GM12878 (cell line): ENCODE measurements at regions not wholly inside any gene's neighbourhood (a gene's known extent, or its start where the extent isn't known, plus 50 kb on each side); places are given as distances from the start of the nearest gene placed in this dataset.

ENCODE experiments used
- ATAC-seq: fragments of 200-7000 bp; cut with Tn5 transposase; 3 replicates; pipeline ENCODE4 v1.9.1; 2020; ENCODE audit warnings: mild to moderate bottlenecking, moderate library complexity
- BruUV-seq: library from RNA; stranded (reverse); fragments of 400-500 nt; replicated peaks from 2 replicates; lab custom pipeline; 2021; lab: Mats Ljungman, UMichigan
- CTCF ChIA-PET: fragments of 300-600 bp; sonication (Branson Sonifier 250); formaldehyde crosslinking; extraction: SDS; loops from one replicate; lab custom pipeline; 2021; ENCODE audit warnings: inconsistent platforms; lab: Yijun Ruan, JAX
- POLR2A ChIA-PET: fragments of 350-600 bp; formaldehyde crosslinking; extraction: SDS; loops from one replicate; lab custom pipeline; 2021; ENCODE audit warnings: inconsistent platforms; lab: Charles Lee
- RAD21 ChIA-PET: fragments of 300-600 bp; sonication (Branson Sonifier 250); formaldehyde crosslinking; loops from one replicate; lab custom pipeline; 2023; ENCODE audit warnings: antibody characterized with exemption; ENCODE audit not compliant: unreplicated experiment; lab: Charles Lee
- SMC1A ChIA-PET: fragments of 300-600 bp; sonication (Branson Sonifier 250); formaldehyde crosslinking; loops from one replicate; lab custom pipeline; 2023; ENCODE audit not compliant: unreplicated experiment, uncharacterized antibody; lab: Charles Lee
- DNase-seq: peaks from one replicate; pipeline ENCODE4 v3.0.0-alpha.2; 2011; ENCODE audit warnings: low read depth, low spot score
- FAIRE-seq: peaks from 3 replicates; lab custom pipeline; 2011; peaks lifted over from hg19 to GRCh38; lab: Jason Lieb, UNC
- H2AFZ ChIP-seq: 2 replicates; pipeline ENCODE4 v1.6.0; 2011; ENCODE audit warnings: low read depth, low read length, control low read depth; ENCODE audit not compliant: control insufficient read depth
- H3K27ac ChIP-seq: 2 replicates; pipeline ENCODE4 v1.5.1; 2011; ENCODE audit warnings: control low read depth; ENCODE audit not compliant: control insufficient read depth, insufficient read depth
- H3K27me3 ChIP-seq, 2 experiments: replicated peaks in 1 of 2; 2 replicates each; pipeline versions ENCODE4 v1.6.0 to v1.6.1; 2011; ENCODE audit warnings: low read length in 1 of 2; ENCODE audit not compliant: control insufficient read depth in 2 of 2, insufficient read depth in 2 of 2
- H3K36me3 ChIP-seq, 2 experiments: 2 replicates each; pipeline ENCODE4 v1.5.1; 2011; ENCODE audit warnings: low read length in 1 of 2; ENCODE audit not compliant: control insufficient read depth in 2 of 2, insufficient read depth in 2 of 2
- H3K4me1 ChIP-seq: 2 replicates; pipeline ENCODE4 v1.6.1; 2011; ENCODE audit warnings: mild to moderate bottlenecking, low read length, moderate library complexity, mixed read lengths; ENCODE audit not compliant: control insufficient read depth, insufficient read depth
- H3K4me2 ChIP-seq: 2 replicates; pipeline ENCODE4 v1.6.0; 2011; ENCODE audit warnings: control low read depth; ENCODE audit not compliant: control insufficient read depth, insufficient read depth
- H3K4me3 ChIP-seq: fragments of 200-600 bp; sonication (generic); 2 replicates; pipeline ENCODE4 v1.5.1; 2016
- H3K79me2 ChIP-seq: 2 replicates; pipeline ENCODE4 v1.6.0; 2011; ENCODE audit warnings: low read length; ENCODE audit not compliant: control insufficient read depth, insufficient read depth
- H3K9ac ChIP-seq: 2 replicates; pipeline ENCODE4 v1.8.0; 2011; ENCODE audit warnings: low read length, control low read depth, mixed read lengths; ENCODE audit not compliant: control insufficient read depth, insufficient read depth
- H3K9me3 ChIP-seq: replicated peaks from 3 replicates; pipeline ENCODE4 v1.5.1; 2011; ENCODE audit warnings: mild to moderate bottlenecking, low read length; ENCODE audit not compliant: control insufficient read depth, insufficient read depth
- H4K20me1 ChIP-seq: 2 replicates; pipeline ENCODE4 v1.6.0; 2011; ENCODE audit not compliant: control insufficient read depth, insufficient read depth
- CUX1 ChIP-seq: IDR thresholded peaks from 2 replicates; pipeline ENCODE4 v1.6.1; 2012; ENCODE audit warnings: improper control_type of control experiment, low read depth, low read length; ENCODE audit not compliant: insufficient replicate concordance
- NFIC ChIP-seq: IDR thresholded peaks from 2 replicates; pipeline ENCODE4 v1.6.1; 2012; ENCODE audit warnings: low read depth, mild to moderate bottlenecking, inconsistent platforms, low read length, moderate library complexity
- POLR2AphosphoS2 ChIP-seq: IDR thresholded peaks from 2 replicates; pipeline ENCODE4 v1.6.1; 2011; ENCODE audit warnings: low read depth, mild to moderate bottlenecking, low read length, improper control_type of control experiment, moderate library complexity
- RAD21 ChIP-seq: IDR thresholded peaks from 2 replicates; pipeline ENCODE4 v1.6.1; 2011; ENCODE audit warnings: mild to moderate bottlenecking, low read depth, low read length, moderate library complexity; ENCODE audit not compliant: insufficient read depth
- SUPT20H ChIP-seq: IDR thresholded peaks from 2 replicates; pipeline ENCODE4 v1.6.1; 2011; ENCODE audit warnings: low read depth, mild to moderate bottlenecking, low read length, moderate library complexity, borderline replicate concordance; ENCODE audit not compliant: control insufficient read depth
- TARDBP ChIP-seq: IDR thresholded peaks from 2 replicates; pipeline ENCODE4 v1.6.1; 2016; ENCODE audit warnings: borderline replicate concordance
- ZBTB4 ChIP-seq: fragments of 450-650 bp; formaldehyde crosslinking; IDR thresholded peaks from 2 replicates; pipeline ENCODE4 v1.4.0; 2022; ENCODE audit warnings: mild to moderate bottlenecking, moderate library complexity
- WGBS: methylation state at CpG from one replicate; pipeline ENCODE4 v1.1.6; 2016; ENCODE audit warnings: low lambda C conversion rate; ENCODE audit not compliant: insufficient replicate concordance, insufficient coverage; ENCODE audit errors: missing lambda C conversion rate; 5-methylcytosine and 5-hydroxymethylcytosine counted together
- in situ Hi-C: fragments of 300-500 bp; cut with MboI; formaldehyde crosslinking; loops from 9 replicates; pipeline ENCODE4 v1.14.3; 2018; ENCODE audit warnings: mixed read lengths
- intact Hi-C: fragments of 100-400 bp; cut with micrococcal nuclease; formaldehyde crosslinking; loops from one replicate; pipeline ENCODE4 v1.14.2; 2022; ENCODE audit not compliant: unreplicated experiment
- TF ChIP-seq, protein P1 (sequence below): fragments of 450-650 bp; IDR thresholded peaks from 2 replicates; pipeline ENCODE4 v1.6.1; 2014; ENCODE audit warnings: mild to moderate bottlenecking
- TF ChIP-seq, protein P2 (sequence below): fragments of 450-650 bp; IDR thresholded peaks from 2 replicates; pipeline ENCODE4 v1.6.1; 2017; ENCODE audit warnings: low read depth, mild to moderate bottlenecking, moderate library complexity

- ChIA-PET CTCF (no interaction called here), RAD21 (no interaction called here), POLR2A (no interaction called here), SMC1A (no interaction called here)
- no peak overlapping the region for H3K4me2 ChIP-seq
- DNase-seq (no peak), FAIRE-seq (no peak), ATAC-seq (no peak)
- in situ Hi-C loops (no loop called here), intact Hi-C loops (loop anchor here (10.0 kb wide), 1 partner anchor 360 kb away; no protein-coding TSS in a partner anchor)
- no peak overlapping the region for H2AFZ ChIP-seq
- WGBS = 5% methylated on average over 3 of the region's 3 CpGs
- TF ChIP-seq POLR2AphosphoS2 = no peak
- no peak for TF ChIP-seq RAD21
- no peak for TF ChIP-seq SUPT20H
- no peak for TF ChIP-seq CUX1
- TF ChIP-seq ZBTB4 (CRISPR knock-in tag) = no peak
- TF ChIP-seq, protein P1, sequence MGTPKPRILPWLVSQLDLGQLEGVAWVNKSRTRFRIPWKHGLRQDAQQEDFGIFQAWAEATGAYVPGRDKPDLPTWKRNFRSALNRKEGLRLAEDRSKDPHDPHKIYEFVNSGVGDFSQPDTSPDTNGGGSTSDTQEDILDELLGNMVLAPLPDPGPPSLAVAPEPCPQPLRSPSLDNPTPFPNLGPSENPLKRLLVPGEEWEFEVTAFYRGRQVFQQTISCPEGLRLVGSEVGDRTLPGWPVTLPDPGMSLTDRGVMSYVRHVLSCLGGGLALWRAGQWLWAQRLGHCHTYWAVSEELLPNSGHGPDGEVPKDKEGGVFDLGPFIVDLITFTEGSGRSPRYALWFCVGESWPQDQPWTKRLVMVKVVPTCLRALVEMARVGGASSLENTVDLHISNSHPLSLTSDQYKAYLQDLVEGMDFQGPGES = no peak
- no peak for TF ChIP-seq TARDBP
- TF ChIP-seq NFIC = no peak
- TF ChIP-seq, protein P2, sequence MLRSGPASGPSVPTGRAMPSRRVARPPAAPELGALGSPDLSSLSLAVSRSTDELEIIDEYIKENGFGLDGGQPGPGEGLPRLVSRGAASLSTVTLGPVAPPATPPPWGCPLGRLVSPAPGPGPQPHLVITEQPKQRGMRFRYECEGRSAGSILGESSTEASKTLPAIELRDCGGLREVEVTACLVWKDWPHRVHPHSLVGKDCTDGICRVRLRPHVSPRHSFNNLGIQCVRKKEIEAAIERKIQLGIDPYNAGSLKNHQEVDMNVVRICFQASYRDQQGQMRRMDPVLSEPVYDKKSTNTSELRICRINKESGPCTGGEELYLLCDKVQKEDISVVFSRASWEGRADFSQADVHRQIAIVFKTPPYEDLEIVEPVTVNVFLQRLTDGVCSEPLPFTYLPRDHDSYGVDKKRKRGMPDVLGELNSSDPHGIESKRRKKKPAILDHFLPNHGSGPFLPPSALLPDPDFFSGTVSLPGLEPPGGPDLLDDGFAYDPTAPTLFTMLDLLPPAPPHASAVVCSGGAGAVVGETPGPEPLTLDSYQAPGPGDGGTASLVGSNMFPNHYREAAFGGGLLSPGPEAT = no peak
- no peaks in the 10 kb centered on the region for H3K4me1 ChIP-seq
- BruUV-seq = no TSS peak
- no peak overlapping the region for H3K27ac ChIP-seq
- no peak overlapping the region for H3K9ac ChIP-seq
- no peaks in the 10 kb centered on the region for H3K9me3 ChIP-seq
- H3K4me3 ChIP-seq = no peak overlapping the region
- no peaks in the 10 kb centered on the region for H4K20me1 ChIP-seq
- no peaks in the 10 kb centered on the region for H3K27me3 ChIP-seq
- H3K36me3 ChIP-seq = no peaks in the 10 kb centered on the region
- no peaks in the 10 kb centered on the region for H3K79me2 ChIP-seq
These were observed 1116.2 kb downstream of the OLFM4 start for GRCh38 chr13:54144828-54145227.
